ENCODE measurements at regions not wholly inside any gene's neighbourhood (a gene's known extent, or its start where the extent isn't known, plus 50 kb on each side); places are given as distances from the start of the nearest gene placed in this dataset.
A peak's percentile ranks its signal among the peaks of the same experiment; 100 is the strongest.

DNA sequence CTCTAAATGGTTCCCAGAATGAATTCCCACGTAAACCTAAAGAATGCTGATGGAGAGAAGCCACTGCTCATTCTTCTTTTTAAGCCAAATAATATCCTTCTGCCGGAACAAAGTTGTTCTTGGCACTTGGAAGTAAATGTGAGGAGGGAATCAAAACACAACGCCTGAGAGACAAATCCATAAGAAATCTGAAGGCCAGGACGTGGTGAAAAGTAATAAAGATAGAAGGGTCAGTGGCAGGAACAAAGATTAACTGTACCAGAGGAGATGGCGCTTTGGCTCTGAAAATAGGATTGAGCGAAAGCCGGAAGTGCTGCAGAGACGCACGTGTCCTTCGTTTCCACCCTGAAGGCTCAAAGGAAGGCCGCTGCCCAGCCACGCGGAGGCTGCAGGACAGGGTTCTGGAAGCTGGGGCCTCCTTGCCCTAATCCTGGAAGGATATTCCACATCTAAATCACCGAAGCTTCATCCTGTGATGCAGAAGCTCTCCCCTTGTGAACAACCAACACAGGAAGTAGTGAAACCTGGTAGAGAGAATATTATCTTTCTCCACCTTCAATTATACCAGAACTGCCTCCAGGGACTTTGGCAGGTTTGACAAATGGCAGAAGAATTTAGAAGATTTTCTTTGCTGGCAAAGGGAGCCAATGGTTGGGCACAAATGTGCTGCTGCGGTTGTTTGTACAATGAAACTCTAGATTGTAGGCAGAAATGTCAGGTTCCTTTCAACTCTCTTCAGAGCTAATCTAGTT lies 214.6 kb upstream of the SERP2 start:
- no peak overlapping the region for H3K9ac ChIP-seq (ENCODE audit: low read length in 3 of 3)

GRCh38 chr13:44159633-44160279 lies 213.9 kb upstream of the SERP2 start:
- TF ChIP-seq, protein P1, sequence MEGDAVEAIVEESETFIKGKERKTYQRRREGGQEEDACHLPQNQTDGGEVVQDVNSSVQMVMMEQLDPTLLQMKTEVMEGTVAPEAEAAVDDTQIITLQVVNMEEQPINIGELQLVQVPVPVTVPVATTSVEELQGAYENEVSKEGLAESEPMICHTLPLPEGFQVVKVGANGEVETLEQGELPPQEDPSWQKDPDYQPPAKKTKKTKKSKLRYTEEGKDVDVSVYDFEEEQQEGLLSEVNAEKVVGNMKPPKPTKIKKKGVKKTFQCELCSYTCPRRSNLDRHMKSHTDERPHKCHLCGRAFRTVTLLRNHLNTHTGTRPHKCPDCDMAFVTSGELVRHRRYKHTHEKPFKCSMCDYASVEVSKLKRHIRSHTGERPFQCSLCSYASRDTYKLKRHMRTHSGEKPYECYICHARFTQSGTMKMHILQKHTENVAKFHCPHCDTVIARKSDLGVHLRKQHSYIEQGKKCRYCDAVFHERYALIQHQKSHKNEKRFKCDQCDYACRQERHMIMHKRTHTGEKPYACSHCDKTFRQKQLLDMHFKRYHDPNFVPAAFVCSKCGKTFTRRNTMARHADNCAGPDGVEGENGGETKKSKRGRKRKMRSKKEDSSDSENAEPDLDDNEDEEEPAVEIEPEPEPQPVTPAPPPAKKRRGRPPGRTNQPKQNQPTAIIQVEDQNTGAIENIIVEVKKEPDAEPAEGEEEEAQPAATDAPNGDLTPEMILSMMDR (IDR thresholded peaks at IDR 0.05; ENCODE audit: borderline replicate concordance, extremely low read depth, insufficient read depth), result no peak
- Histone ChIP-seq H3K9ac (ENCODE audit: low read length in 3 of 3) (no peak overlapping the region), H3K36me3 (ENCODE audit: control insufficient read depth in 2 of 3, insufficient read depth in 3 of 3, low read length in 3 of 3) (no peaks in the 10 kb centered on the region), H3K4me3 (ENCODE audit: low read length in 3 of 3) (no peak overlapping the region), H3K4me1 (ENCODE audit: control insufficient read depth in 2 of 3, insufficient read depth in 2 of 3, low read depth in 1 of 3, low read length in 3 of 3) (peaks cover 4 to 7% (median 4%) of the 10 kb centered on the region in 3 donors), H3K27me3 (ENCODE audit: control insufficient read depth, insufficient read depth, low read length) (no peaks in the 10 kb centered on the region), H3K9me3 (ENCODE audit: control insufficient read depth in 2 of 3, insufficient read depth in 1 of 3, low read length in 3 of 3) (no peaks in the 10 kb centered on the region), H3K27ac (ENCODE audit: low read depth in 2 of 2, low read length in 2 of 2) (no peak overlapping the region)
- FAIRE-seq (no peak), DNase-seq (no peak)
- intact Hi-C loops (cut with DNase I), result no loop called here

More for the DNA sequence above, 214.6 kb upstream of the SERP2 start:
- H3K4me1 ChIP-seq (ENCODE audit: control insufficient read depth in 2 of 3, insufficient read depth in 2 of 3, low read depth in 1 of 3, low read length in 3 of 3), result peaks cover 4 to 7% (median 4%) of the 10 kb centered on the region in 3 donors
- H3K27ac ChIP-seq (ENCODE audit: low read depth in 2 of 2, low read length in 2 of 2), result no peak overlapping the region
- no peaks in the 10 kb centered on the region for H3K9me3 ChIP-seq (ENCODE audit: control insufficient read depth in 2 of 3, insufficient read depth in 1 of 3, low read length in 3 of 3)
- no peak overlapping the region for H3K4me3 ChIP-seq (ENCODE audit: low read length in 3 of 3)
- intact Hi-C loops (cut with DNase I), result no loop called here
- peak in 2 of 5 donors; percentile 40 to 41 for DNase-seq
- FAIRE-seq, result no peak
- H3K27me3 ChIP-seq (ENCODE audit: control insufficient read depth, insufficient read depth, low read length), result no peaks in the 10 kb centered on the region
- TF ChIP-seq, protein P1 (IDR thresholded peaks at IDR 0.05; ENCODE audit: borderline replicate concordance, extremely low read depth, insufficient read depth), result no peak
- H3K36me3 ChIP-seq (ENCODE audit: control insufficient read depth in 2 of 3, insufficient read depth in 3 of 3, low read length in 3 of 3), result no peaks in the 10 kb centered on the region

DNA sequence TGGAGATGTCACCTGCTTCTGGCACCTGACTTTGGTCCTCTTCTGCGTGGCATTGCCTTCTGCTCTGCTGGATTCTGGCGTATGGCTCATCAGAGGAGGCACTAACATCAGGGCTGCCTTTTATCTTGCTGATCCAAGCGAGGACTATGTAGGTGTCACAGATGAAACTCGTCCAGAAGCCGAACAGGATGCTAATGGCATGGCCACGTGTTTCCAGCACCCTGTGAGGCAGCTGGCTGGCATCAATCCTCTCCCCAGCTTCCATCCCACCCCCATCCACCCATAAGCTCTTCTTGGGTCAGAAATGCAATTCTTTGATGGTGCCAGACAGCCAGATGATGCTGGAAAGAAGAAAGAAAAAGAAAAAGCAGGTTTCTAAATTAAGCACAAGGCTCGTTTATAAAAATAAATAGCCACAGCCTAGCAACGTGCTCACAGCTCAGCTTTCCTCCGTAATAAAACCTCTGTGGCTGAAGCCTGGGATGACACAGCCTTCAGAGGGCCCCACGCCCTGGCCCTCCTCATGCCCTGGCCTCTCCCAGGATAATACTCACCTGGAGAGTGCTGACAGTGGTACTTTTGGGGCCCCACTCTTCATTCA lies 212.9 kb upstream of the SERP2 start:
- TF ChIP-seq, protein P1 (IDR thresholded peaks at IDR 0.05; ENCODE audit: borderline replicate concordance, extremely low read depth, insufficient read depth), result no peak
- FAIRE-seq, result no peak
- Histone ChIP-seq H3K4me1 (ENCODE audit: control insufficient read depth in 2 of 3, insufficient read depth in 2 of 3, low read depth in 1 of 3, low read length in 3 of 3) (peaks cover 0 to 4% (median 4%) of the 10 kb centered on the region in 3 donors), H3K4me3 (ENCODE audit: low read length in 3 of 3) (no peak overlapping the region), H3K27ac (ENCODE audit: low read depth in 2 of 2, low read length in 2 of 2) (no peak overlapping the region), H3K9ac (ENCODE audit: low read length in 3 of 3) (no peak overlapping the region), H3K27me3 (ENCODE audit: control insufficient read depth, insufficient read depth, low read length) (no peaks in the 10 kb centered on the region), H3K36me3 (ENCODE audit: control insufficient read depth in 2 of 3, insufficient read depth in 3 of 3, low read length in 3 of 3) (no peaks in the 10 kb centered on the region), H3K9me3 (ENCODE audit: control insufficient read depth in 2 of 3, insufficient read depth in 1 of 3, low read length in 3 of 3) (no peaks in the 10 kb centered on the region)
- intact Hi-C loops (cut with DNase I), result no loop called here
- DNase-seq, result peak in 2 of 5 donors; percentile 31 to 48

Measured in kidney (tissue), 13 donors.